Lung (tissue), 11 donors: ENCODE measurements at regions not wholly inside any gene's neighbourhood (a gene's known extent, or its start where the extent isn't known, plus 50 kb on each side); places are given as distances from the start of the nearest gene placed in this dataset.

Experiments
- ATAC-seq: fragments of 200-7000 bp; cut with Tn5 transposase; one replicate; pipeline ENCODE4 v1.9.1; 2020; ENCODE audit warnings: moderate number of reproducible peaks; ENCODE audit not compliant: insufficient read depth, low FRiP score
- DNase-seq, 3 donors: peaks; one replicate each; pipeline ENCODE4 v3.0.0-alpha.2; 2013 to 2017
- H3K27ac ChIP-seq, 2 donors: one replicate each; pipeline ENCODE4 v1.5.1; 2013; ENCODE audit warnings: mild to moderate bottlenecking in 2 of 2, moderate library complexity in 2 of 2, control low read depth in 1 of 2, inconsistent platforms in 1 of 2, low read depth in 1 of 2, low read length in 1 of 2
- H3K27me3 ChIP-seq, 3 donors: one replicate each; pipeline ENCODE4 v1.5.1; 2013; ENCODE audit warnings: low read length in 2 of 3; ENCODE audit not compliant: control insufficient read depth in 3 of 3, insufficient read depth in 3 of 3
- H3K36me3 ChIP-seq, 4 donors: one replicate each; pipeline ENCODE4 v1.5.1; 2013; ENCODE audit warnings: low read length in 4 of 4, mild to moderate bottlenecking in 1 of 4, moderate library complexity in 1 of 4; ENCODE audit not compliant: control insufficient read depth in 4 of 4, insufficient read depth in 4 of 4
- H3K4me1 ChIP-seq, 5 donors: one replicate each; pipeline ENCODE4 v1.5.1; 2013; ENCODE audit warnings: low read length in 5 of 5, mild to moderate bottlenecking in 2 of 5, moderate library complexity in 1 of 5; ENCODE audit not compliant: control insufficient read depth in 5 of 5, insufficient read depth in 5 of 5
- H3K4me3 ChIP-seq: one replicate; pipeline ENCODE4 v1.5.1; 2013; ENCODE audit warnings: mild to moderate bottlenecking, control low read depth, moderate library complexity
- H3K9ac ChIP-seq, 2 donors: one replicate each; pipeline ENCODE4 v1.5.1; 2013; ENCODE audit warnings: low read length in 2 of 2, control low read depth in 1 of 2; ENCODE audit not compliant: insufficient read depth in 1 of 2
- H3K9me3 ChIP-seq, 4 donors: one replicate each; pipeline ENCODE4 v1.5.1; 2013; ENCODE audit warnings: low read length in 3 of 4, mild to moderate bottlenecking in 1 of 4, moderate library complexity in 1 of 4; ENCODE audit not compliant: control insufficient read depth in 4 of 4, insufficient read depth in 3 of 4
- WGBS, 2 donors: extraction: QIAGEN DNeasy Blood & Tissue Kit; methylation state at CpG; one replicate each; pipeline ENCODE4 v1.1.7; 2013; 5-methylcytosine and 5-hydroxymethylcytosine counted together
- TF ChIP-seq, protein P1 (sequence below): IDR thresholded peaks from 2 replicates; pipeline ENCODE4 v1.5.1; 2012; ENCODE audit warnings: mild to moderate bottlenecking; ENCODE audit errors: control extremely low read depth, extremely low read depth
- donor health status: control.
- donor health status: control.
- donor health status: Bipolar disorder and iron deficiency.
- donor health status: healthy.
- donor health status: DM: yes; HTN: yes; CAD: no.

- 71 to 88% methylated on average over 3 of the region's 3 CpGs for WGBS, 2 donors
- no peak overlapping the region for H3K27ac ChIP-seq
- peaks cover 0 to 2% (median 0%) of the 10 kb centered on the region in 5 donors for H3K4me1 ChIP-seq
- TF ChIP-seq, protein P1, sequence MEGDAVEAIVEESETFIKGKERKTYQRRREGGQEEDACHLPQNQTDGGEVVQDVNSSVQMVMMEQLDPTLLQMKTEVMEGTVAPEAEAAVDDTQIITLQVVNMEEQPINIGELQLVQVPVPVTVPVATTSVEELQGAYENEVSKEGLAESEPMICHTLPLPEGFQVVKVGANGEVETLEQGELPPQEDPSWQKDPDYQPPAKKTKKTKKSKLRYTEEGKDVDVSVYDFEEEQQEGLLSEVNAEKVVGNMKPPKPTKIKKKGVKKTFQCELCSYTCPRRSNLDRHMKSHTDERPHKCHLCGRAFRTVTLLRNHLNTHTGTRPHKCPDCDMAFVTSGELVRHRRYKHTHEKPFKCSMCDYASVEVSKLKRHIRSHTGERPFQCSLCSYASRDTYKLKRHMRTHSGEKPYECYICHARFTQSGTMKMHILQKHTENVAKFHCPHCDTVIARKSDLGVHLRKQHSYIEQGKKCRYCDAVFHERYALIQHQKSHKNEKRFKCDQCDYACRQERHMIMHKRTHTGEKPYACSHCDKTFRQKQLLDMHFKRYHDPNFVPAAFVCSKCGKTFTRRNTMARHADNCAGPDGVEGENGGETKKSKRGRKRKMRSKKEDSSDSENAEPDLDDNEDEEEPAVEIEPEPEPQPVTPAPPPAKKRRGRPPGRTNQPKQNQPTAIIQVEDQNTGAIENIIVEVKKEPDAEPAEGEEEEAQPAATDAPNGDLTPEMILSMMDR, result no peak
- DNase-seq, result no peak
- H3K9ac ChIP-seq, result no peak overlapping the region
- no peaks in the 10 kb centered on the region for H3K36me3 ChIP-seq
- H3K4me3 ChIP-seq, result no peak overlapping the region
- no peaks in the 10 kb centered on the region for H3K9me3 ChIP-seq
- H3K27me3 ChIP-seq, result no peaks in the 10 kb centered on the region
- ATAC-seq, result no peak
Measured at GRCh38 chr9:80009204-80009603, 437.4 kb downstream of the TLE4 start.

DNA sequence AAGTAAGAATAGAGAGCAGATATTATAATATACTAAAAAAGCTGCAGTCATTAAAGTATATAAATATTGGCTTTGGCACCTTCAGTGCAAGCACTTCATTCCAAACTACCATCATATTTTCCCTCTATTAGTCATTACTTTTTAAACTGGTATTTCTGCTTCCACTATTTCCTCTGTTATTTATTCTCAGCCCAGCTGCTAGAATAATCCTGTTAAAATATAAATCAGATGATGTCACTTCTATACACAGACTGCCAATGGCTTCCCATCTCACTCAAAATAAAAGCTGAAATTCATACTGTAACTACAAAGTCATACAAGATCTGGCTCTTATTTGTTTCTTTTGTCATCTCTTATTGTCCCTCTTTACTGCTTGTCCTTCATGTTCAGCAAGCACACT is 432.9 kb downstream of the TLE4 start:
- ATAC-seq (no peak), DNase-seq (peak in 2 of 3 donors; percentile 36 to 53)
- Histone ChIP-seq H3K4me3 (no peak overlapping the region), H3K27me3 (no peaks in the 10 kb centered on the region), H3K4me1 (peaks cover 0 to 2% (median 0%) of the 10 kb centered on the region in 5 donors), H3K9ac (no peak overlapping the region), H3K36me3 (no peaks in the 10 kb centered on the region), H3K9me3 (no peaks in the 10 kb centered on the region), H3K27ac (no peak overlapping the region)
- TF ChIP-seq, protein P1, result no peak

- Histone ChIP-seq H3K27me3 (no peaks in the 10 kb centered on the region), H3K9ac (no peak overlapping the region), H3K4me3 (no peak overlapping the region), H3K9me3 (no peaks in the 10 kb centered on the region), H3K36me3 (no peaks in the 10 kb centered on the region), H3K27ac (no peak overlapping the region), H3K4me1 (peaks cover 0 to 13% (median 0%) of the 10 kb centered on the region in 5 donors)
- DNase-seq, result peak in 2 of 3 donors; percentile 60 to 62
- TF ChIP-seq, protein P1, result no peak
- ATAC-seq, result no peak
- WGBS, 2 donors, result 28 to 45% methylated on average over 1 of the region's 1 CpG
Measured at GRCh38 chr9:79990536-79990935, 418.8 kb downstream of the TLE4 start.

DNA sequence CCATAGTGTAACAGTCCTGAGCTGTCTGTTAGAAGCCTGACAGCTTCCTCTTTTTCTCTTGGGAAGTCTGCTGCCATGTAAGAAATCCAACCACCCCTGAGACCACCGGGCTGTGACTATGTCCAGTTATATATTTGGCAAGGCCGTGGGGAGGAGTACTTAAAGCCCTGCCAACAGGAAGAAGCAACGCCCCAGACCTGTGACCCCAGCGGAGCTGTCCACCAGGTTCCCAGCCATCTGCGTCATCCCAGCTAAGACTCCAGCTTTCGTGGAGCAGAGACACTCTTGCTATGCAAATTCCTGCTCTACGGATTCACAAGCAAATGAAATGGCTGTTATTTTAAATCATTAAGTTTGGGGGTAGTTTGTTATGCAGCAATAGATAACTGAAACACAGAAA is 417.3 kb downstream of the TLE4 start:
- Histone ChIP-seq H3K9ac (no peak overlapping the region), H3K4me1 (peaks cover 0 to 13% (median 4%) of the 10 kb centered on the region in 5 donors), H3K9me3 (no peaks in the 10 kb centered on the region), H3K27me3 (no peaks in the 10 kb centered on the region), H3K4me3 (no peak overlapping the region), H3K27ac (no peak overlapping the region), H3K36me3 (no peaks in the 10 kb centered on the region)
- 73 to 75% methylated on average over 7 of the region's 7 CpGs for WGBS, 2 donors
- TF ChIP-seq, protein P1, result no peak
- DNase-seq, result no peak
- no peak for ATAC-seq
